H1 (cell line): ENCODE measurements at regions not wholly inside any gene's neighbourhood (a gene's known extent, or its start where the extent isn't known, plus 50 kb on each side); places are given as distances from the start of the nearest gene placed in this dataset.

ENCODE experiments used
- CTCF ChIA-PET: fragments of 300-600 bp; sonication (Branson Sonifier 250); formaldehyde crosslinking; loops from one replicate; lab custom pipeline; 2021; ENCODE audit not compliant: partially characterized antibody; lab: Charles Lee
- POLR2A ChIA-PET: fragments of 300-600 bp; sonication (Branson Sonifier 250); formaldehyde crosslinking; loops from one replicate; lab custom pipeline; 2021; ENCODE audit warnings: inconsistent platforms; ENCODE audit not compliant: partially characterized antibody; lab: Charles Lee
- DNase-seq, 2 experiments: peaks; one replicate each; pipeline versions ENCODE4 v3.0.0 to v3.0.0-alpha.2; 2010 to 2022; ENCODE audit warnings: low spot score in 2 of 2, low read depth in 1 of 2, mixed read lengths in 1 of 2
- FAIRE-seq: peaks from 2 replicates; lab custom pipeline; 2011; peaks lifted over from hg19 to GRCh38; lab: Jason Lieb, UNC
- H2AFZ ChIP-seq: 2 replicates; pipeline ENCODE4 v1.8.1; 2012; ENCODE audit warnings: low read length, inconsistent platforms
- H2AK5ac ChIP-seq: 2 replicates; pipeline ENCODE4 v1.6.1; 2013; ENCODE audit warnings: low read depth, low read length
- H2BK120ac ChIP-seq: replicated peaks from 2 replicates; pipeline ENCODE3; 2013; ENCODE audit warnings: low read depth, low read length, inconsistent platforms
- H2BK12ac ChIP-seq: 2 replicates; pipeline ENCODE4 v1.6.1; 2013; ENCODE audit warnings: low read depth, low read length
- H2BK15ac ChIP-seq: 2 replicates; pipeline ENCODE4 v1.6.1; 2013; ENCODE audit warnings: low read length
- H2BK20ac ChIP-seq: 2 replicates; pipeline ENCODE4 v1.6.1; 2013; ENCODE audit warnings: low read length
- H2BK5ac ChIP-seq: 2 replicates; pipeline ENCODE4 v1.6.1; 2013; ENCODE audit warnings: low read depth, low read length
- H3K14ac ChIP-seq: 2 replicates; pipeline ENCODE4 v1.6.1; 2013; ENCODE audit warnings: inconsistent platforms; ENCODE audit not compliant: insufficient read length
- H3K18ac ChIP-seq: 2 replicates; pipeline ENCODE4 v1.6.1; 2013; ENCODE audit warnings: low read length; ENCODE audit errors: extremely low read depth
- H3K23ac ChIP-seq: 2 replicates; pipeline ENCODE4 v1.6.1; 2013; ENCODE audit warnings: inconsistent platforms; ENCODE audit not compliant: insufficient read length
- H3K23me2 ChIP-seq: 2 replicates; pipeline ENCODE4 v1.6.1; 2013; ENCODE audit warnings: low read depth, low read length
- H3K27ac ChIP-seq: 2 replicates; pipeline ENCODE4 v1.6.1; 2011; ENCODE audit warnings: low read depth, low read length, inconsistent platforms
- H3K27me3 ChIP-seq, 4 experiments: replicated peaks in 1 of 4; 1 replicate in 1 of 4; 2 replicates in 3 of 4; pipeline versions ENCODE4 v1.6.1 to v1.8.1; 2011 to 2013; ENCODE audit warnings: low read length in 3 of 4, mild to moderate bottlenecking in 3 of 4, inconsistent platforms in 2 of 4, mixed read lengths in 2 of 4, moderate library complexity in 1 of 4; ENCODE audit not compliant: control insufficient read depth in 3 of 4, insufficient read depth in 3 of 4; ENCODE audit errors: extremely low read depth in 1 of 4
- H3K36me3 ChIP-seq, 4 experiments: 2 replicates each; pipeline versions ENCODE4 v1.6.1 to v1.8.1; 2011 to 2013; ENCODE audit warnings: mild to moderate bottlenecking in 4 of 4, low read length in 3 of 4, moderate library complexity in 2 of 4, control low read depth in 1 of 4, inconsistent platforms in 1 of 4; ENCODE audit not compliant: insufficient read depth in 4 of 4, control insufficient read depth in 2 of 4
- H3K4ac ChIP-seq: replicated peaks from 2 replicates; pipeline ENCODE3; 2013; ENCODE audit warnings: low read length, low read depth, mixed read lengths, inconsistent platforms; ENCODE audit not compliant: insufficient read length
- H3K4me1 ChIP-seq, 4 experiments: replicated peaks in 1 of 4; 1 replicate in 1 of 4; 2 replicates in 3 of 4; pipeline versions ENCODE4 v1.6.1 to v1.8.1; 2011 to 2013; ENCODE audit warnings: low read length in 3 of 4, inconsistent platforms in 2 of 4, mixed read lengths in 1 of 4; ENCODE audit not compliant: insufficient read depth in 4 of 4, control insufficient read depth in 3 of 4
- H3K4me2 ChIP-seq, 2 experiments: 2 replicates each; pipeline versions ENCODE4 v1.6.1 to v1.8.1; 2011 to 2013; ENCODE audit warnings: low read depth in 2 of 2, low read length in 2 of 2, control low read depth in 1 of 2, inconsistent platforms in 1 of 2, mild to moderate bottlenecking in 1 of 2; ENCODE audit not compliant: insufficient read depth in 1 of 2
- H3K4me3 ChIP-seq, 4 experiments: fragments of 200-600, 300-600 bp in 1 of 4; sonication (generic), shearing (Covaris generic), sonication (Bioruptor Twin) in 1 of 4; 2 replicates each; pipeline versions ENCODE4 v1.5.1 to v1.8.1; 2011 to 2016; ENCODE audit warnings: low read length in 4 of 4, low read depth in 3 of 4, control low read depth in 2 of 4, inconsistent platforms in 2 of 4, mild to moderate bottlenecking in 2 of 4, mixed read lengths in 1 of 4, moderate library complexity in 1 of 4; ENCODE audit not compliant: insufficient read depth in 2 of 4; ENCODE audit errors: extremely low read depth in 1 of 4
- H3K56ac ChIP-seq: replicated peaks from 2 replicates; pipeline ENCODE3; 2013; ENCODE audit warnings: low read depth, mild to moderate bottlenecking, mixed read lengths, low read length, inconsistent platforms; ENCODE audit not compliant: insufficient read length
- H3K79me1 ChIP-seq: 2 replicates; pipeline ENCODE4 v1.6.1; 2013; ENCODE audit warnings: low read depth, low read length, control low read depth
- H3K79me2 ChIP-seq, 2 experiments: 2 replicates each; pipeline versions ENCODE4 v1.6.1 to v1.8.1; 2012 to 2013; ENCODE audit warnings: low read length in 2 of 2, mild to moderate bottlenecking in 2 of 2, inconsistent platforms in 1 of 2; ENCODE audit not compliant: insufficient read depth in 2 of 2, control insufficient read depth in 1 of 2
- H3K9ac ChIP-seq, 4 experiments: replicated peaks in 1 of 4; 1 replicate in 1 of 4; 2 replicates in 3 of 4; pipeline versions ENCODE4 v1.6.1 to v1.8.1; 2011 to 2013; ENCODE audit warnings: low read depth in 3 of 4, low read length in 3 of 4, control low read depth in 2 of 4, mild to moderate bottlenecking in 2 of 4, moderate library complexity in 2 of 4, inconsistent platforms in 1 of 4; ENCODE audit errors: extremely low read depth in 1 of 4
- H3K9me3 ChIP-seq, 2 experiments: 2 replicates each; pipeline versions ENCODE4 v1.6.1 to v1.8.1; 2012 to 2013; ENCODE audit warnings: mild to moderate bottlenecking in 2 of 2, moderate library complexity in 2 of 2, control low read depth in 1 of 2, inconsistent platforms in 1 of 2, low read depth in 1 of 2, low read length in 1 of 2, mixed read lengths in 1 of 2; ENCODE audit not compliant: insufficient read depth in 2 of 2
- H4K20me1 ChIP-seq, 2 experiments: replicated peaks in 1 of 2; 2 replicates each; pipeline versions ENCODE3 to v1.8.1; 2011 to 2013; ENCODE audit warnings: inconsistent platforms in 2 of 2, low read length in 2 of 2, mild to moderate bottlenecking in 1 of 2; ENCODE audit not compliant: insufficient read depth in 2 of 2, control insufficient read depth in 1 of 2
- H4K5ac ChIP-seq: 2 replicates; pipeline ENCODE4 v1.6.1; 2013; ENCODE audit warnings: low read length, low read depth, mixed read lengths, inconsistent platforms; ENCODE audit not compliant: insufficient read length
- H4K8ac ChIP-seq: 2 replicates; pipeline ENCODE4 v1.8.0; 2013; ENCODE audit warnings: mild to moderate bottlenecking, moderate library complexity, low read length, inconsistent platforms; ENCODE audit not compliant: insufficient read depth; ENCODE audit errors: extremely low read depth
- H4K91ac ChIP-seq: replicated peaks from 2 replicates; pipeline ENCODE3; 2013; ENCODE audit warnings: low read length, mixed read lengths, inconsistent platforms; ENCODE audit not compliant: insufficient read length
- BRCA1 ChIP-seq: IDR thresholded peaks from 2 replicates; pipeline ENCODE4 v1.6.1; 2012; ENCODE audit warnings: low read depth, low read length, improper control_type of control experiment
- HDAC6 ChIP-seq: IDR thresholded peaks from one replicate; pipeline ENCODE4 v1.7.1; 2012; ENCODE audit warnings: low read depth, mild to moderate bottlenecking, inconsistent platforms, low read length, moderate library complexity
- NRF1 ChIP-seq: IDR thresholded peaks from 2 replicates; pipeline ENCODE4 v1.6.1; 2011; ENCODE audit warnings: mild to moderate bottlenecking, low read depth, low read length, improper control_type of control experiment
- SP1 ChIP-seq: IDR thresholded peaks from 2 replicates; pipeline ENCODE4 v1.6.1; 2011; ENCODE audit warnings: low read depth, low read length
- SRF ChIP-seq: IDR thresholded peaks from 2 replicates; pipeline ENCODE4 v1.6.1; 2011; ENCODE audit warnings: mild to moderate bottlenecking, low read depth, low read length, moderate library complexity
- ZNF274 ChIP-seq: IDR thresholded peaks from 2 replicates; pipeline ENCODE4 v1.7.0; 2012; ENCODE audit warnings: low read length, borderline replicate concordance; ENCODE audit errors: extremely low read depth

DNA sequence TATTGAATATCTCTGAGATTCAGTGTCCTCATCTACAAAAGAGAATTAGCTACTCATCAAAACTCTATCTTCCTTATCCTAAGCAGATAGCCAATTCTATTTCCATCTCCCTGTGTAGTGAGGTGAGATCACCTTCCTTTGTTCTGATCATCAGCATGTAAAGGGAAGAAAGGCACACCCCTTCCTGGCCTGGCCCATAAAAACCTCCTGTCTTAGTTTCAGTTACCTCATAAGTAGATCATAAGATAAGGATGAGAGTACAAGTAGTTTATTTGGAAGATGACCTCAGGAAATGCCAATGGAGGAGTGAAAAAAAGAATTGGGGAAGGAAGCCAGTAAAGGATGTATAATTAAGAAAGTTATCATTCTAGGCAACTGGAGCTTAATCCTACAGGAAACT is 114.5 kb upstream of the GADL1 start:
- no peak overlapping the region for H3K18ac ChIP-seq
- no peak overlapping the region for H2AK5ac ChIP-seq
- ChIA-PET CTCF (interaction anchor here (1.3 to 1.8 kb wide), 2 partner anchors 76 to 125 kb away, joined by 3 read pairs; no protein-coding TSS in a partner anchor), POLR2A (no interaction called here)
- H2BK15ac ChIP-seq, result no peak overlapping the region
- DNase-seq (no peak), FAIRE-seq (no peak)
- no peak overlapping the region for H3K23ac ChIP-seq
- no peak overlapping the region for H2BK12ac ChIP-seq
- H3K27me3 ChIP-seq, result peaks cover 2 to 55% (median 24%) of the 10 kb centered on the region in 4 experiments; a peak in 6 of 7 replicates
- no peak overlapping the region for H3K4me3 ChIP-seq
- no peak overlapping the region for H3K4me2 ChIP-seq
- H3K79me1 ChIP-seq, result no peaks in the 10 kb centered on the region
- TF ChIP-seq BRCA1, result no peak
- TF ChIP-seq NRF1, result no peak
- no peak for TF ChIP-seq HDAC6
- TF ChIP-seq SP1, result no peak
- no peak for TF ChIP-seq SRF
- no peak for TF ChIP-seq ZNF274
- no peaks in the 10 kb centered on the region for H3K79me2 ChIP-seq
- no peak overlapping the region for H3K14ac ChIP-seq
- no peak overlapping the region for H4K8ac ChIP-seq
- no peak overlapping the region for H4K5ac ChIP-seq
- no peaks in the 10 kb centered on the region for H4K20me1 ChIP-seq
- no peaks in the 10 kb centered on the region for H3K36me3 ChIP-seq
- no peak overlapping the region for H3K4ac ChIP-seq
- no peaks in the 10 kb centered on the region for H3K23me2 ChIP-seq
- no peak overlapping the region for H3K27ac ChIP-seq
- no peak overlapping the region for H4K91ac ChIP-seq
- no peak overlapping the region for H2BK20ac ChIP-seq
- H3K4me1 ChIP-seq, result no peaks in the 10 kb centered on the region
- no peak overlapping the region for H3K9ac ChIP-seq
- H2BK5ac ChIP-seq, result no peak overlapping the region
- no peak overlapping the region for H2AFZ ChIP-seq
- H2BK120ac ChIP-seq, result no peak overlapping the region
- H3K9me3 ChIP-seq, result peaks cover 0 to 4% of the 10 kb centered on the region in 2 experiments; a peak in 2 of 4 replicates
- no peak overlapping the region for H3K56ac ChIP-seq
